ENCODE measurements at regions not wholly inside any gene's neighbourhood (a gene's known extent, or its start where the extent isn't known, plus 50 kb on each side); places are given as distances from the start of the nearest gene placed in this dataset.

DNA sequence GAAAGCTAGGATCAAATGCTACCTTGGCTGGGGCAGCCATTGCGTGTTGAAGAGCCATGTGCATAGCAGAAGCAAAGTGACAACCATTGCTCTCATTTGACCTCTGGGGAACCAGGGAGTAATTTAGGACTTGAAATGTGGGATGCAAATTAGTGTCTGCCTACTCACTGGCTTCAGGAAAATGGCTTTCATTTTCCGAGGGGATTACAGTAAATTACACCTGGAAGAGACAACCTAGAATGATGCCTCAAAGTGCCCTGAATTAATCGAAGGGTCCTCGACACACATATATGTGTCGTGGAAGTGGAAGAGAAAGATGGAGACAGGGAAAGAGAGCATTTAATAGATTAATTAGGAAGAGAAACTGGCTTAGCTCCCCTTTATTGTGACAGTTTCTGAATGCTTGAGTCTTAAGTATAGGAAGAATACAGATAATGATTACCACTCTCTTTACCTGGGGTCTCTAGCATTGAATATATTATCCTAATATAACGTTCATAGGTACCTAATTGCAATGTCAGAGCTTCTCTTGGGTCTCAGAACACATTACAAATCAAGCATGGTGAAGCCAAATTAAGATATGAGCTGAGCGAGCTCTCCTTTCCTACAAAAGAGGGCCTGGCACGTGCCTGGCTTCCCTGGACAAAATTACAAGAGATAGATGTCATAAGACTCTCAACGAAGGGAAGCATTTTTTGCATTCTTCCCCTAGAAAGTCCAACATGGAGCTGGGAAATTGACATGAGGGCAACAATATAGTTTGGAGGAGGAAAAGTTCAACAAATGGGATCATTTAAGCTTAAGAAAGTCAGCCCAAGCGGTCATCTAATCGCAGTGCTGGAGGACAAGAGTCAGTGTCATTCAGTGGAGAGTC is 59.5 kb downstream of the MYCN start:
- TF ChIP-seq SIN3A (IDR thresholded peaks at IDR 0.05; ENCODE audit: borderline replicate concordance, insufficient read depth, low read length) (no peak), FOXP2 (optimal IDR thresholded peaks at IDR 0.05; ENCODE audit: borderline replicate concordance, extremely low read depth, extremely low read length, insufficient read depth) (no peak), POLR2AphosphoS5 (IDR thresholded peaks at IDR 0.05; ENCODE audit: low read depth, low read length) (no peak), TAF1 (IDR thresholded peaks at IDR 0.05; ENCODE audit: borderline replicate concordance, insufficient read depth, low read length) (no peak)
- TF ChIP-seq, protein P1, sequence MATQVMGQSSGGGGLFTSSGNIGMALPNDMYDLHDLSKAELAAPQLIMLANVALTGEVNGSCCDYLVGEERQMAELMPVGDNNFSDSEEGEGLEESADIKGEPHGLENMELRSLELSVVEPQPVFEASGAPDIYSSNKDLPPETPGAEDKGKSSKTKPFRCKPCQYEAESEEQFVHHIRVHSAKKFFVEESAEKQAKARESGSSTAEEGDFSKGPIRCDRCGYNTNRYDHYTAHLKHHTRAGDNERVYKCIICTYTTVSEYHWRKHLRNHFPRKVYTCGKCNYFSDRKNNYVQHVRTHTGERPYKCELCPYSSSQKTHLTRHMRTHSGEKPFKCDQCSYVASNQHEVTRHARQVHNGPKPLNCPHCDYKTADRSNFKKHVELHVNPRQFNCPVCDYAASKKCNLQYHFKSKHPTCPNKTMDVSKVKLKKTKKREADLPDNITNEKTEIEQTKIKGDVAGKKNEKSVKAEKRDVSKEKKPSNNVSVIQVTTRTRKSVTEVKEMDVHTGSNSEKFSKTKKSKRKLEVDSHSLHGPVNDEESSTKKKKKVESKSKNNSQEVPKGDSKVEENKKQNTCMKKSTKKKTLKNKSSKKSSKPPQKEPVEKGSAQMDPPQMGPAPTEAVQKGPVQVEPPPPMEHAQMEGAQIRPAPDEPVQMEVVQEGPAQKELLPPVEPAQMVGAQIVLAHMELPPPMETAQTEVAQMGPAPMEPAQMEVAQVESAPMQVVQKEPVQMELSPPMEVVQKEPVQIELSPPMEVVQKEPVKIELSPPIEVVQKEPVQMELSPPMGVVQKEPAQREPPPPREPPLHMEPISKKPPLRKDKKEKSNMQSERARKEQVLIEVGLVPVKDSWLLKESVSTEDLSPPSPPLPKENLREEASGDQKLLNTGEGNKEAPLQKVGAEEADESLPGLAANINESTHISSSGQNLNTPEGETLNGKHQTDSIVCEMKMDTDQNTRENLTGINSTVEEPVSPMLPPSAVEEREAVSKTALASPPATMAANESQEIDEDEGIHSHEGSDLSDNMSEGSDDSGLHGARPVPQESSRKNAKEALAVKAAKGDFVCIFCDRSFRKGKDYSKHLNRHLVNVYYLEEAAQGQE (IDR thresholded peaks at IDR 0.05; ENCODE audit: insufficient read depth in 1 of 2, low read depth in 2 of 2, low read length in 2 of 2): no peak

DNA sequence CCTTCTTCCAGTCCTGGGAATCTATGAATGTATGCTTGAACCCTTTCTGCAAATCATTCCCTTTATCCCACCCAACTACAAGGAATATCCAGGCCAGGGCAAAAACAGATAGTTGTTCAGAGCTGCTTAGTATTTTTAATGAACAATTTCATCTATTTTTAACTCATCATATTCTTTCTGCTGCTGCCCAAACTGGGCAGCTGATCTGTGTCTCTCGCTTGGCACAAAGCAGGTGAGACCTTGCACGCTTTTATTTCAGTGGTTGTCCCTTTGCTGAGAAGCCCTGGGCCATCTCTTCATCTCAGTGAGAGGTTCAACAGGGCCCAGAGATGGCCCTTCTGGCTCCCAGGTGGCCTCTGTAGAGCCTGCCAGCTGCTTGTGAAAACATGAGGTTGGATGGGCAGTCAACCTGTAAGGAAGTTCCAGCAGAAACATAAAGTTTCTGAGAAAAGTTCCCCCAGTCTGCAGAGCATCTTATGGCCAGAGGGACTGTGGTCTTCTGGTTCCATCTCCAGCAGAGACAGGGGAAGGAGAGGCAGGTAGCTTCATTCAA is 57.5 kb downstream of the MYCN start:
- no peak for TF ChIP-seq POLR2AphosphoS5 (IDR thresholded peaks at IDR 0.05; ENCODE audit: low read depth, low read length)
- TF ChIP-seq, protein P1 (IDR thresholded peaks at IDR 0.05; ENCODE audit: insufficient read depth in 1 of 2, low read depth in 2 of 2, low read length in 2 of 2): no peak
- TF ChIP-seq TAF1 (IDR thresholded peaks at IDR 0.05; ENCODE audit: borderline replicate concordance, insufficient read depth, low read length): no peak
- TF ChIP-seq FOXP2 (optimal IDR thresholded peaks at IDR 0.05; ENCODE audit: borderline replicate concordance, extremely low read depth, extremely low read length, insufficient read depth): no peak

DNA sequence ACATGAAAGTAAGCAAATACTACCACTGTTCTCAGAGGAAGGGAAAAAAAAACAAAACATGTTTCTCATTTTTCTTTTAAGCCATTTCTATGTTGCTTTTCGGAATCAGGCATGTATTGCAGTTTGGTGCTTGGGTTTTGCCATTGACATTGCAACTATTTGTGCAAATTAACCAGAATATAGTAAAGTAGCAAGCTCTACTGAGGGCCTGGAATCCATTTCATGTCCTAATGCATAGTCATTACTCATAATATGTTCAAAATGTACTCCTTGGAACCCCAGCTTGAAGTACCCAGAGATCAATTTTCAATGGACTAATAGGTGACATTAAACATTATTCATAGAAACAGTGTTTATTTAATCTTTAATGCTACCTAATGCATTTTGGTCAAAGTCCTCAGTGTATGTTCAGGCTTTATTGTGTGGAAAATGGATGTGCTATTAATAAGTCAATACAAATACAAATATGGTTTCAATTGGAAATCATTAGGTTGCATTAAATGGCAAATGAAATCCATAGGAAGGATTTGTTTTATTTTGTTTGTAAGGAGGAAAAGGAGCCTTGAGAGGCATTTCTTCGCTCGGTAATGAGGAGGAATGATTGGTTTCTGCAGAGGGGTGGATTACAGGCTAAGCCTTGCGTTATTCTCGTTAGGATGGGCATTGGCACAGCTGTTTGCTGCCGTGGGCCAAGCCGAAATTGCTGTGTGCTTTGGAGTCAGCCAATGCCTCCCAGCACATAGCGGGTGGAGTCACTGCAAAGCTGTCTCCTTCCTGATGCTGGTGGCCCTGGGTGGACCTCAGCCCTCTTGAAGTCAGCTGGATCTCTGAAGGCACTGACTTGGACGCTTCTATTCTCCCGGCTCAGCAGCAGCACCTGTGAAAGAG is 56.4 kb downstream of the MYCN start:
- TF ChIP-seq POLR2AphosphoS5 (IDR thresholded peaks at IDR 0.05; ENCODE audit: low read depth, low read length): no peak
- no peak for TF ChIP-seq SIN3A (IDR thresholded peaks at IDR 0.05; ENCODE audit: borderline replicate concordance, insufficient read depth, low read length)
- no peak for TF ChIP-seq FOXP2 (optimal IDR thresholded peaks at IDR 0.05; ENCODE audit: borderline replicate concordance, extremely low read depth, extremely low read length, insufficient read depth)
- TF ChIP-seq, protein P1 (IDR thresholded peaks at IDR 0.05; ENCODE audit: insufficient read depth in 1 of 2, low read depth in 2 of 2, low read length in 2 of 2): no peak
- no peak for TF ChIP-seq TAF1 (IDR thresholded peaks at IDR 0.05; ENCODE audit: borderline replicate concordance, insufficient read depth, low read length)
